IMR-90 (cell line): ENCODE measurements at regions not wholly inside any gene's neighbourhood (a gene's known extent, or its start where the extent isn't known, plus 50 kb on each side); places are given as distances from the start of the nearest gene placed in this dataset.

ENCODE experiments used
- ATAC-seq: fragments of 200-7000 bp; cut with Tn5 transposase; 2 replicates; pipeline ENCODE4 v1.9.1; 2020; ENCODE audit warnings: low read depth, mild to moderate bottlenecking, moderate library complexity
- BruUV-seq: library from RNA; stranded (reverse); fragments of 400-500 nt; replicated peaks from 2 replicates; lab custom pipeline; 2021; lab: Mats Ljungman, UMichigan
- CTCF ChIA-PET: fragments of 300-600 bp; formaldehyde crosslinking; extraction: SDS; loops from one replicate; lab custom pipeline; 2021; ENCODE audit warnings: antibody characterized with exemption; lab: Yijun Ruan, JAX
- POLR2A ChIA-PET: fragments of 300-600 bp; sonication (Branson Sonifier 250); formaldehyde crosslinking; loops from one replicate; lab custom pipeline; 2022; ENCODE audit warnings: antibody characterized with exemption; ENCODE audit not compliant: unreplicated experiment; lab: Charles Lee
- DNase-seq: peaks from one replicate; pipeline ENCODE4 v3.0.0; 2013
- H2AFZ ChIP-seq: replicated peaks from 2 replicates; pipeline ENCODE3; 2013; ENCODE audit warnings: low read length, mild to moderate bottlenecking; ENCODE audit not compliant: poor library complexity
- H2AK5ac ChIP-seq: 2 replicates; pipeline ENCODE4 v1.6.1; 2013; ENCODE audit warnings: low read depth, low read length, inconsistent platforms
- H2AK9ac ChIP-seq: replicated peaks from 2 replicates; pipeline ENCODE3; 2013; ENCODE audit warnings: mild to moderate bottlenecking, low read depth, low read length, moderate library complexity; ENCODE audit not compliant: poor library complexity
- H2BK120ac ChIP-seq: 2 replicates; pipeline ENCODE4 v1.6.1; 2013; ENCODE audit warnings: low read depth, low read length, inconsistent platforms
- H2BK15ac ChIP-seq: 3 replicates; pipeline ENCODE4 v1.6.1; 2013; ENCODE audit warnings: low read depth, low read length, inconsistent platforms
- H2BK20ac ChIP-seq: 2 replicates; pipeline ENCODE4 v1.6.1; 2013; ENCODE audit warnings: low read depth, mild to moderate bottlenecking, inconsistent platforms, low read length, moderate library complexity
- H2BK5ac ChIP-seq: 2 replicates; pipeline ENCODE4 v1.6.1; 2013; ENCODE audit warnings: mild to moderate bottlenecking, low read depth, low read length, inconsistent platforms; ENCODE audit not compliant: poor library complexity, severe bottlenecking
- H3K14ac ChIP-seq: replicated peaks from 2 replicates; pipeline ENCODE4 v1.6.1; 2013; ENCODE audit warnings: low read depth, low read length, inconsistent platforms
- H3K18ac ChIP-seq: 2 replicates; pipeline ENCODE4 v1.6.1; 2013; ENCODE audit warnings: low read depth, low read length, control low read depth
- H3K23ac ChIP-seq: 2 replicates; pipeline ENCODE4 v1.6.1; 2013; ENCODE audit warnings: low read depth, low read length, inconsistent platforms
- H3K27ac ChIP-seq: 2 replicates; pipeline ENCODE4 v1.5.1; 2013; ENCODE audit warnings: mild to moderate bottlenecking, control low read depth, low read length; ENCODE audit not compliant: insufficient read depth
- H3K27me3 ChIP-seq: 2 replicates; pipeline ENCODE4 v1.6.1; 2013; ENCODE audit warnings: low read length; ENCODE audit not compliant: control insufficient read depth, insufficient read depth
- H3K36me3 ChIP-seq: 2 replicates; pipeline ENCODE4 v1.6.1; 2013; ENCODE audit warnings: low read length, mixed read lengths; ENCODE audit not compliant: control insufficient read depth, insufficient read depth
- H3K4ac ChIP-seq: 2 replicates; pipeline ENCODE4 v1.6.1; 2013; ENCODE audit warnings: low read depth, low read length, inconsistent platforms
- H3K4me1 ChIP-seq: 2 replicates; pipeline ENCODE4 v1.6.1; 2013; ENCODE audit warnings: low read length, mixed read lengths; ENCODE audit not compliant: control insufficient read depth, insufficient read depth
- H3K4me2 ChIP-seq: 2 replicates; pipeline ENCODE4 v1.6.1; 2013; ENCODE audit warnings: low read depth, mild to moderate bottlenecking, control low read depth, low read length, moderate library complexity
- H3K4me3 ChIP-seq: 2 replicates; pipeline ENCODE4 v1.5.1; 2013; ENCODE audit warnings: low read depth, mild to moderate bottlenecking, control low read depth, low read length, moderate library complexity; ENCODE audit not compliant: insufficient read depth
- H3K56ac ChIP-seq: 2 replicates; pipeline ENCODE4 v1.6.1; 2013; ENCODE audit warnings: low read length, inconsistent platforms; ENCODE audit not compliant: insufficient read depth; ENCODE audit errors: extremely low read depth
- H3K79me1 ChIP-seq, 2 experiments: 2 replicates each; pipeline ENCODE4 v1.6.1; 2013; ENCODE audit warnings: low read length in 2 of 2, inconsistent platforms in 1 of 2, low read depth in 1 of 2
- H3K9ac ChIP-seq: 2 replicates; pipeline ENCODE4 v1.6.1; 2013; ENCODE audit warnings: low read depth, low read length, control low read depth
- H3K9me1 ChIP-seq: 2 replicates; pipeline ENCODE4 v1.6.1; 2013; ENCODE audit warnings: low read length, inconsistent platforms; ENCODE audit not compliant: insufficient read depth
- H3K9me3 ChIP-seq: 2 replicates; pipeline ENCODE4 v1.6.1; 2013; ENCODE audit warnings: low read length; ENCODE audit not compliant: control insufficient read depth, insufficient read depth
- H4K20me1 ChIP-seq: 2 replicates; pipeline ENCODE4 v1.6.1; 2013; ENCODE audit warnings: low read length, inconsistent platforms; ENCODE audit not compliant: insufficient read depth
- H4K5ac ChIP-seq: 2 replicates; pipeline ENCODE4 v1.6.1; 2013; ENCODE audit warnings: mild to moderate bottlenecking, low read depth, low read length, control low read depth
- H4K8ac ChIP-seq, 2 experiments: 2 replicates each; pipeline ENCODE4 v1.6.1; 2013; ENCODE audit warnings: low read depth in 2 of 2, low read length in 2 of 2, control low read depth in 1 of 2, inconsistent platforms in 1 of 2
- H4K91ac ChIP-seq: 2 replicates; pipeline ENCODE4 v1.6.1; 2013; ENCODE audit warnings: low read depth, low read length, inconsistent platforms; ENCODE audit not compliant: insufficient read depth
- CEBPB ChIP-seq: IDR thresholded peaks from 2 replicates; pipeline ENCODE4 v1.6.1; 2012; ENCODE audit warnings: low read depth, low read length, improper control_type of control experiment
- NFE2L2 ChIP-seq: fragments of 150-350 bp; IDR thresholded peaks from 2 replicates; pipeline ENCODE4 v1.6.1; 2016; ENCODE audit warnings: low read depth, mild to moderate bottlenecking, low read length
- POLR2A ChIP-seq: IDR thresholded peaks from 2 replicates; pipeline ENCODE4 v1.6.1; 2012; ENCODE audit warnings: mild to moderate bottlenecking, low read depth, low read length
- RCOR1 ChIP-seq: IDR thresholded peaks from 2 replicates; pipeline ENCODE4 v1.6.1; 2012; ENCODE audit warnings: mild to moderate bottlenecking, low read length, improper control_type of control experiment; ENCODE audit not compliant: insufficient replicate concordance
- WGBS, 2 experiments: methylation state at CpG; one replicate each; pipeline versions ENCODE4 v1.1.5 to v1.1.7; 2013; ENCODE audit warnings: missing lambda C conversion rate in 2 of 2; ENCODE audit not compliant: insufficient read length in 1 of 2; ENCODE audit errors: extremely low coverage in 2 of 2; 5-methylcytosine and 5-hydroxymethylcytosine counted together
- dilution Hi-C: fragments of 300-500 bp; cut with HindIII; formaldehyde crosslinking; loops from one replicate; pipeline ENCODE4 v1.14.3; 2018; ENCODE audit warnings: low sequenced_read_pairs; ENCODE audit not compliant: unreplicated experiment
- in situ Hi-C: fragments of 300-500 bp; cut with MboI; formaldehyde crosslinking; loops from 3 replicates; pipeline ENCODE4 v1.14.3; 2019; ENCODE audit warnings: low sequenced_read_pairs, inconsistent platforms, mixed read lengths
- intact Hi-C: fragments of 100-400 bp; cut with micrococcal nuclease; formaldehyde crosslinking; loops from 2 replicates; pipeline ENCODE4 v1.10.0; 2022
- TF ChIP-seq, protein P1 (sequence below): fragments of 150-350 bp; IDR thresholded peaks from 2 replicates; pipeline ENCODE4 v1.6.1; 2017; ENCODE audit warnings: mild to moderate bottlenecking, antibody characterized with exemption, low read length, low read depth

DNA sequence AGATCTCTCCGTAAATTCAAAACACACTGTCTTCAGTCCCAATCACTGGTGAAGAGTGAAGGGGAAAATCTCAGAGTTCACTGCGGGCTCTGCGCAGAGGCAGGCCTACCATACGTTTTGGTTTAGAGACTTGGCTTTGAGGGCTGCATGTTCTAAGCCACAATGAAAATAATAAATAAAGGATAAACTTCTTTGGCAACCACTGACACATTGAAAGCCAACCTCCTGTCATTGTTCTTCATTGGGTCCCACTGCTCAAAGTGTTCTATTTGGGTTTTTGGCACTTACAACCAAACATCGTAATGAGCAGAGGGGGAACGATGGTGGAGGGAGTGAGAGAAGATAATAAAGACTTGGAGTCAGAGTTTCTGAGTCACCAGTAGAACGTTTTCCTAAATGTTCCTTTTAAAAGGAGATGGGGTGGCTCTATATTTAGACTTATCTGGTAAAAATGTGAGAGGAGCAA, 472.9 kb downstream of the SOX6 start:
- 17% methylated on average over 1 of the region's 7 CpGs; no CpG with 5 or more reads in 1 of the 2 experiments for WGBS, 2 experiments
- peak; percentile 11 for DNase-seq

More for the DNA sequence above, 472.9 kb downstream of the SOX6 start:
- in situ Hi-C loops (no loop called here), intact Hi-C loops (no loop called here), dilution Hi-C loops (no loop called here)
- Histone ChIP-seq H3K36me3 (no peaks in the 10 kb centered on the region), H3K27me3 (peaks cover 3% of the 10 kb centered on the region; the same call in 1 of the 2 replicates), H2BK5ac (no peak overlapping the region), H4K8ac (no peak overlapping the region), H2BK15ac (no peak overlapping the region; the same call in 2 of the 3 replicates), H2AK5ac (no peak overlapping the region), H2BK20ac (no peak overlapping the region), H4K5ac (no peak overlapping the region), H3K56ac (no peak overlapping the region), H3K4me1 (peaks cover 5% of the 10 kb centered on the region; the same call in 1 of the 2 replicates), H3K9ac (no peak overlapping the region), H3K18ac (no peak overlapping the region), H2AK9ac (no peak overlapping the region), H3K9me1 (peaks cover 5% of the 10 kb centered on the region; the same call in 1 of the 2 replicates), H3K79me1 (no peaks in the 10 kb centered on the region), H4K20me1 (no peaks in the 10 kb centered on the region), H2AFZ (no peak overlapping the region), H3K9me3 (no peaks in the 10 kb centered on the region), H3K14ac (no peak overlapping the region), H3K27ac (no peak overlapping the region), H3K4me2 (no peak overlapping the region), H3K4me3 (no peak overlapping the region), H4K91ac (no peak overlapping the region), H2BK120ac (no peak overlapping the region; the same call in 1 of the 2 replicates), H3K4ac (no peak overlapping the region), H3K23ac (no peak overlapping the region)
- ATAC-seq: 0 out of 2 replicates have a peak, but pooled peaks have one; percentile 34
- POLR2A ChIA-PET: no interaction called here
- CTCF ChIA-PET: no interaction called here
- no peak for TF ChIP-seq POLR2A
- no peak for TF ChIP-seq NFE2L2
- TF ChIP-seq, protein P1, sequence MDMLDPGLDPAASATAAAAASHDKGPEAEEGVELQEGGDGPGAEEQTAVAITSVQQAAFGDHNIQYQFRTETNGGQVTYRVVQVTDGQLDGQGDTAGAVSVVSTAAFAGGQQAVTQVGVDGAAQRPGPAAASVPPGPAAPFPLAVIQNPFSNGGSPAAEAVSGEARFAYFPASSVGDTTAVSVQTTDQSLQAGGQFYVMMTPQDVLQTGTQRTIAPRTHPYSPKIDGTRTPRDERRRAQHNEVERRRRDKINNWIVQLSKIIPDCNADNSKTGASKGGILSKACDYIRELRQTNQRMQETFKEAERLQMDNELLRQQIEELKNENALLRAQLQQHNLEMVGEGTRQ: no peak
- TF ChIP-seq RCOR1: no peak
- TF ChIP-seq CEBPB: no peak
- BruUV-seq: no TSS peak
